Glomerular endothelial cell (primary cell): ENCODE measurements at regions not wholly inside any gene's neighbourhood (a gene's known extent, or its start where the extent isn't known, plus 50 kb on each side); places are given as distances from the start of the nearest gene placed in this dataset.
"Not testable (repeated sequence)": the region's sequence is repeated elsewhere in the genome, so short reads cannot be mapped to it uniquely, and the experiment has no call there.

Source experiments
- DNase-seq: peaks from one replicate; pipeline ENCODE4 v3.0.0-alpha.2; 2011; ENCODE audit warnings: low read depth, low spot score; ENCODE audit errors: extremely low read depth

DNA sequence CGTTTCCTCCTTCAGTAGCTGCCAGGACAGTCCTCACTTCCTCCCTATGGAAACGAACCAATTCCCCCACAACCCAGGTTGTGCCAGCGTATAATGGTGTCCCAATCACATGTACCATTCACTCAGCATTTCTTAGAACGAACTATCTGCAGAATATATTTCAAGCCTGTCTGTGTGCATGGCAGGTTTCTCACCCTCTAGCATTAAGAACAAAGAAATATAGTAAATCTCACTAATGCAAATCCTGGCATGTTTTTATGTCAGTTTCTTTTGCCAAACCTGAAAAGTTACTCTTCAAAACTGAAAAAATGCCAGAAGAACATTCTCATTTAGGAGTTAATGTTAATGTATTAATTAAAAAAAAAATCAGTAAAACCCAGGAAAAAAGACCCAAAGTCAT, 405.9 kb upstream of the KLF6 start:
- DNase-seq, result no peak

DNA sequence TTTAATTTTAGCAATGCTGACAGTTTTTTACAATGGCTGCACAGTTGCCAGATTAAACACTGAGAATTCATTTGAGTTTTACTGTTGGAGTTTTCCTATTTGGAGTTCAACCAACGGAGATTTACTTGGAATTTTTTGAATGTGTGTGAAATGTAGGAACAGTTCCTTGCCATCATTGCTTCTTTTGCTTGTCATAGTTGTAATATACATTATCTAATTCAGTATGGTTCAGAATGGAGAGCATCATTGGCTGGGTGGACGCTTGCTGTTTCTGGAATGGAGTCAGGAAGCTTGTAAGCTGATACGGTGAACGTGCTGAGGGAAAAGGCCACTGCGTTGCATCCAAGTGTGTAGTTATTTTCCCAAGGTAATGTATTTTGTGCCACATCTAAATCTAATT, 404.3 kb upstream of the KLF6 start:
- DNase-seq, result no peak

DNA sequence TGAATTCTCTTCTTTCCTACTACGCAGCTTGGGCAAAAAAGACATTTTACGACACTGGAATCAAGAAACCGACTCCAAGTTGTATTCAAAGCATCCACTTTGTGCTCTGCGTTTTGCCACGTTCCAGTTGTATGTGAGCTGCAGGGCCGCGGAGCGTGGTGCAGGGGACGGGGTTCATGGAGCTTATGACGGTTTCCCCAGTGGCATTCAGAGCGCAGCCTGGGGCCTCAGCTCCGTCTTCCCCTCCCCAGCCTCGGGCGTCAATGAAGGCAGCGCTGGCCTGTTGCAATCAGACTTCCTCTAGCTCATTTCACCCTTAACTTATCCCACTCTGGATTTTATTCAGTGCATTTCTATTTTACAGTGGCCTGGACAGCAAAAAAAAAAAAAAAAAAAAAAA, 403.4 kb upstream of the KLF6 start:
- no peak for DNase-seq

DNA sequence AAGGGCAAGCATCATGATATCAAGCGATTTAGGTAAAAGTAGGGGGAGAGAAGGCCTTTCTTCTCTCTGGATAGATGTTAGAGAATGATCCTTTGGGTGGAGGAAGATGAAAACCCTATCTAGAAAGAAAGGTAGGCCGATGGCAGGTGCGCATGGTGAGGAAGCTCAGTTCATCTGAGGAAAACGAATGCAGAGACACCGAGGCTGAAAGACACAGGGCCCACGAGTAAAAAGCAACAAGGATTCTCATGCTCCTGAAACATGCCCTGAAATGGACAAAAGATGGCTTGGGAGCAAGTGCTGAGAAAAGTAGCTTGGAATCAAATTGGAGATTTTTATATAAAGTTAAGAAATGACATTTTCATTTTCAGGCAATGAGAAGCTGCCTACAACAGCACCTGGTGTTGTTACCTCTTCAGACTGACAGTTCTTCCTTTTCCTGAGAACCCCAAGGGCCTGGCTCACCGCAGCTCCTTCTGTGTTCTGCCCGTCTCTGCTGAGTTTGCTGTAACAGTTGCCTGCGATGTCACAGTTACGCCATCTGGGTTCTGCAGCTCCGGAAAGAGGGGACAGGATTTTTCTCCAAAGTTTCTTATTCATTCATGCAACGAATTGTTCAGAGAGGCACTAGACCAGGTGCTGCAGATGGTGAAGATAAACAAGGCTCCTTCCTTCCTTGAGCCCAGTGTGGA, 402.0 kb upstream of the KLF6 start:
- DNase-seq, result no peak

DNA sequence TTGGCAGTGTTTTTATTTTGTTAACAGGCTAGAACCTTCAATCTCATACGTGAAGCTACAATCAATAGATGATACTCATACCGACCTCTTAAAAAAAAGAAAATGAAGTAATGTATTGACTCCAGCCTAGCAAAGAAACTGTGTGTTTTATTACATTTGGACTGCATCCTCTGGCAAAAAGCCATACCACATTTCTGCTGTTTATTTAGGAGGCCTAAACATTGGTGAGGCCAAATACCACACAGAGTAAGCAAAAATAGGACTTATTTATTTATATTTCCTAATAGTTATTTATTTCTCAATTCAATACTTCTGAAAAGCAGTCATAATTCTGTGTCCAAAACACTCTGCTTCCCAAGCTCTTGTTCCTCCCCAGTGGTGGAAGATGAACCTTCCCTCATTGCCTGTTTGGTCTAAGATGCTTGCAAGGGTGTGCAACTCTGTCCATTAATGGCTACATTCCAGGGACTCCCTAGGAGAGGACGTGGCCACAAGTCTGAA, 398.8 kb upstream of the KLF6 start:
- DNase-seq, result no peak

DNA sequence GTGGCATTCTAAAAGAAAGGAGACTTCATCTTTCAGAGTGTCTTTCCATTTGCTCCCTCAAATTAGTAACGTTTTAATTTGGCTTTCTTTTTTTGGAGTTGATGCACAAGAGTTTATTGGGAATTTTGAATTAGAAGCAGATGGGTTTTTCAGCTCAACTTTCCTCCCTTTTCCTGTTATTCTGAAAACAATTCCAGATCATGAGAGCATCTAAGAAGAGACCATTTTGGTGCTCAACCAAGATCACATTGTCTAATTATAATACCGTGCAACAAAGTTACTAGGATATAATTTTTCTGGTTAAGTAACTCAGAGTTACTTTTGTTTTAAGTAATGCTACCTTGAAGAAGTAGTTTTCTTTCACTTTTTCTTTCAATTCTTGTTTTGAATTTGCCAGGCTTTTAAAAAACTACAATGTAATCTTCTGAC, 396.6 kb upstream of the KLF6 start:
- no peak for DNase-seq

DNA sequence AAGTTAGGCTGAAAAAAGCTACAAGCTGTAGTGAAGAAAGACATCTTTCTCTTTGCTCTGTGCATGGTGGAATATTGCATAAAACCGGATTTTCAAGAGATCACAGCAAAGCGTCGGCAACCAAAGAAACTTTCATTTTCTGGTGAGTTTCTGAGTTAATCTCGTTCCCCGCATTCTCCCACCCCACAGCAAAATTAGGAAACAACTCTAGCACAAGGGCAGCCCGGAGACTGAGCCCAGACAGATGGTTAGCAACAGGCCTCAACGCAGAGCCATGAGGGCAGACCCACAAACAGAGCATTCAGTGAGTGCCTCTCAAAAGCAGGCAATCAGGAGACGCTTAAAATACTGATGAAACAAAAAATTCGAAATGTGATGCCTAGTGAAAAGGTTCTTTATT, 396.1 kb upstream of the KLF6 start:
- DNase-seq, result no peak

DNA sequence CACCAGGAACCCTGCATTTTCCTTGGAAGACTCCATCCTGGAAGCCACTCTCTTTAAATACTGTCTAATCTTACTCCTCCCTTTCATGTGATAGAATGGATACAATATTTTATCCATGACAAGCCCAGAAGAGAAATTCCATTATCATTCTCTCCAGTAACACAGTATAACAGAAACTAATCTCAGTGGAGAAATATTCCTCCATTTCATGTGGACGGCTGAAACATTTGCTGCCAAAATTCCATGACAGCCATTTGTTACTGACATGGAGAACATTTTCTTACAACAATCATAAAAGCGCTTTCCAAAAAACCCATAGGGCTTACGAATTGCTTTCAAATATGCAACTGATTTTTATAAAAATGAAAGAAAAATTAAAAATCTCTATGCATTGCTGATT, 392.8 kb upstream of the KLF6 start:
- no peak for DNase-seq

DNA sequence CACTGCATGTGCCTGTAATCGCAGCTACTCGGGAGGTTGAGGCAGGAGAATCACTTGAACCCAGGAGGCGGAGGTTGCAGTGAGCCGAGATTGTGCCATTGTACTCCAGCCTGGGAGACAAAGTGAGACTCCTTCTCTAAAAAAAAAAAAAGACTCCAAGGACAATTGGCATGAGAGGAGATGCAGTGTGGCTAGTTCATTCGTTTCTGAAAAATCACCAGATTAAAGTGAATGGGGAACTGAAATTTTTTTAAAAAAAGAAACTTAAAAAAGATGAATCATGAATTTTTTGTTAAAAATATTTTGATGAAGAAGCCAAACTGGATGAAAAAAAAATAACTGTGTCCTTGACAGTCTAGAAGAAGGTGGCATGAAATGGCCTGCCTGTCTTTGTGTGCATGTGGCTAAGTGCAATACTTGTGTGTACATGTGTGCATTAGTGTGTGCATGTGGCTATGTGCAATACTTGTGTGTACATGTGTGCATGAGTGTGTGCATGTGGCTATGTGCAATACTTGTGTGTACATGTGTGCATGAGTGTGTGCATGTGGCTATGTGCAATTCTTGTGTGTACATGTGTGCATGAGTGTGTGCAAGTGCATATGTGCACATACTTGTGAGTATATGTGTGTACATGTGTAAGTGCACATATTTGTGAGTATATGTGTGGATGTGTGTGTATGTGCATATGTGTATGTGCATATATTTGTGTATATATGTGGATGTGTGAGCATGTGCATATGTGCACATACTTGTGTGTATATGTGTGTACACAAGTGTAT, 391.7 kb upstream of the KLF6 start:
- no peak for DNase-seq

DNA sequence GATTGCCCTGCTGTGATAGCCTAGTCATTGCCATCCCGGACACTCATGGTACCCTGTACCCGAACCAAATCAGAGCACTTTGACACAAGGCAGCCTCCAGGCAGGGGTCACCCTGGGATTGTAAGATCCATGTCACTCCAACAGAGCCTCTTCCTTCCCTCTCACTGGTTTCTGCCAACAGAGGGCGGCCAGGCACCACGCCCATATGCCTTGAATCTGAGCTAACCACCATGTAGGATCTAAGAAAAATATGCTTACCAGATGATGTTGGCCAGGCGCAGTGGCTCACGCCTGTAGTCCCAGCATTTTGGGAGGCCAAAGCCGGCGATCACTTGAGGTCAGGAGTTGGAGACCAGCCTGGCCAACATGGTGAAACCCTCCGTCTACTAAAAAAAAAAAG, 389.2 kb upstream of the KLF6 start:
- no peak for DNase-seq

DNA sequence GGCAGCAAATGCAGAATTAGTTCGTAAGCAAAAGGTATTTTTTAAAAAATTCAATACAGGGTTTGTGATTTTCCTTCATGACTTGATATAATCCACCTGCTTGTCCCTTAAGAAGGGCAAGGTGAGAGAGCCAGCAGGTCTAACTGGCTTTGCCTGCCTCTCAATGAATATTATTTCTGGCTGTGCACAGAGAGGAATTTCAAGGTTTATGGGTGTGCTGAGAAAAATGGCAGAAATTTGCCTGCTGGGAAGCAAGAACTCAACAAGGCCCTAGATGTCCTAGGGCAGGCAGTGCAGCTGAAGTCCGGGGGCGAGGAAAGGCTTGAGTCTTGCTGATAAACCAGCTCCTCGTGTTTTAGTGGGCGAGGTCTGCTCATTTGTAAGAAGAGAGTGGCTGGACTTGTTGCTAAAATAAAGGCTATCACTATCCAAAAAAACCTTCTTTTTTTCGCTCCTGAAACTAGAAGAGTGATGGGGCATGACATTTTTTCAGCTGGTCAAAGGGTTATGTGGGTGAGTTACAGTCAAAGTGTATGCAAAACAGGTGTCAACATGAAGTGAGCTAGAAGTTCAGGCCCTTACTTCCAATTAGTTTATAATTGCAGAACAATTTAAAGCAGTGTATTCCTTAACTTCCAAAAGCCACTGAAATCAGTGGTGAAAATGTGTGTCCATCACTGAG, 385.8 kb upstream of the KLF6 start:
- DNase-seq, result no peak

DNA sequence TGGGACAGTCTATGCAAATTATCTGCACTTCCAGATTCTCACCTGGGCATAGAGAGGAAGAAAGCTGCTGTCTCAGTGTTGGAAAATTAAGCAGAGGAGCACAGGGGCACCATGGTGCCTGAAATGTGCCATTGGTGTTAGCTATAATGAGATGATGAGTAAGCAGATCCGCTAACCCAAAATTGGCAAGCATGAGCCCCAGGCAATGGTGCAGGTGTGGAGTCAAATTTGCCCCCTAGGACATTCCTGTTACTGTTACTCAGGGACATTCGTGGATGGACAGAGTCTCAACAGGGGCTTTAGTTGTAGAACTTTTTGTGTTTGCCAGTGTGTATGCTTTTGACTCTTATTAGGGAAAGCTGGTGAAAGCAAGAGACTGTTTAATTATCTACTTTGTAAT, 385.2 kb upstream of the KLF6 start:
- DNase-seq, result no peak

DNA sequence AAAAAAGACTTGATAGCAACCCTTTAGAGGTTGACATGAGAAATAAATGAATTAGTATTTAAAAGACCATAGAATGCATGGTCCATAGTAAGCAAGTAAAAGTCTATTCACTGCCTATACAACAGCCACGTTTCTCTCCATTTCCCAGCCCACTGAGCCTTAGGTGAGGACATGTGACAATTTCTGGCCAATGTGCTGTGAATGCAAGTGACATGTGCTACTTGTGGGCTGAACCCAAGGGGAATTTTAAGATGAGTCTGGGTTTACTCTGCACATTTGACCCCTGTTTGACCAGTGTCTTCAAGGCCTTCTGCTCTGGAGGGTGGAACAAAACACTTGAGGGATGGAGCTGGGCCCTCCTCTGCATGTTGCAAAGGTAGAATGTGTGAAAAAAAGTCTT, 384.4 kb upstream of the KLF6 start:
- no peak for DNase-seq

DNA sequence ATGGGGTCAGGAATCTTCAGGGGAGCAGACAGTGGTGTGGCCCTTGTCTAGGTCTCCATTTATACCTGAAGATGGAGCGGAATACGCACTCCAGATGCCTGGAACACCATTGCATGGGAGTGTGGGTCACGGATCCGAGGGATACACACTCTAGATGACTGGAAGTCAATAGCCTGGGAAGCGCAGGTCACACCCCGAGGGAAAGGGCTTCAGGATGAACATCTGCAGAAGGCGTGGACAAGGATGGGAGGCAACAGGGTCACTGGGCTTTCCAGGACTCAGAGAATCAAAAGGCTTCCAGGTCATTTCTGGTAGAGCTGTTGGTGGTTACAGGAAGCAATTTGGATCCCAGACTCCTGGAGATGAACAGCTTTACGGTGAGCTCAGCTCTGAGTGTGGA, 382.2 kb upstream of the KLF6 start:
- DNase-seq, result no peak

DNA sequence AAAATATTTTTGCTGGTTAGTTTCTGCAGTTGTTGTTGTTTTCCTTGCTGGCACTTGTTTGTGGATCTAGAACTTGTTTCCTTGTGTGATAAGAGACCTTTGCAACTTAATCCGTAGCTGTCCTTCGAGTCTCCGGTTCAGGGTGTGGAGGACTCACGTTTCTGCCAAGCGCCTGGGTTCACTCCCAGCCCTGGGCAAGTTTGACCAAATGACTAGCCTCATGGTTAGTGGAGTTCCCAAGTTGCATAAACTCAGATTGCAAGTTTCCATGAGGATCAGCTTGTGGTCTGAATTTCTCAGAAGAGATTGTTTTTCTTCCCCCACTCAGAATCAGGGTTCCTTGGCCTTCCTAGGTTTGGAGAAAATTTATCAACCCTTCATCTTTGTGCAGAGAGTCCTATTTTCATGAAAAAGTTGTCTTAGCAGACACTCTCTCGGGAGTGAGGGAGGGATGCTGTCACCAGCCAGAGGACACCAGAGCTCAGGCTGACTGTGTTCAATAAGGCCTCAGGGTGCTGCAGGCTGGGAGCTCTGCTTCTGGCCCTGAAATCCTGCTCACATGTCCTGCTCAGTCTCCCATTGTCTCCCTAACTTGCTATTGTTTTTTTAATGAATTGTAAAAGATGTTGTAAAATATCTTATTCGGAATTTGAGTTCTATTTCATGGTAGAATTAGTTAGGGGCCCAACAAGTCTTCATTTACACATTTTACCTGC, 377.7 kb upstream of the KLF6 start:
- no peak for DNase-seq

DNA sequence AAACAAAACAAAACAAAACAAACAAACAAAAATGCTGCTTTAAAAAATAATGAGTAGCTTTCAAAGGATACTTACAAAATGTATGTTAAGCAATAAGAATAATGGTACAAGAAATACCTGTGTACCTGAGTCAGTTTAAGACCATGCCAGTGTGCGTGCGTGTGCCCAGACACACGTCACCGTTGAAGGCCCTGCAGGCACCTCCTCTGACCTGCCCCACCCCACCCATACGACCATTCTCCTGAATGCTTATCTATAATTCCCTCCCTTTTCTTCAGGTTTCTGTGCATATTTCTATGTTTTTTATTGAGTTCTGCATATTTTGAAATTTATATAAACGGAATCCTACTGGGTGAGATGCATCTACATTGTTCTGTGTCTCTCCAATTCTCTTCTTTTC, 374.2 kb upstream of the KLF6 start:
- DNase-seq, result no peak

DNA sequence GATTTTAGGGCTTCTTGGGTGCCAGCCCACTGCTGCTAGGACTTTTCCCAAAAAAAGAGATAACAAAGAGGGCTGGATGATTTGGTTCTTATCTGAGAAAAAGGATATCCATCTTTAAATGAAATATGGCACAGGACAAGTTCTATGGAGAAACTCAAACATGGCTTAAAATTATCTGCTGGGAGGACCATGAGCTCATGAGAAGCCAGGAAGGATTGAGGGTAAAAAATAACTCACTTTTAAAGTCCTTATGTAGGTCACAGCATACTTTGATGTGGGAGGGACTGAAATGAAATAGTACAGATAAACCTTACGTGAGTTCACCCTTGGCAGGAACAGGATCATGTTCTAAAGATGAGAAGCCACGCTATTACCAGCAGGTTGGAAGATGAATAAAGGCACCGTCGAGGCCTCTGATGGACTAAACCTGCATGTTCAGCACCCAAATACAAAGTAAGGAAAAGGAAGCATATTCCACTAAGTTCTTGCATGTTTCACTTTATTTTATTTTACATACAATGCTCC, 369.2 kb upstream of the KLF6 start:
- no peak for DNase-seq

DNA sequence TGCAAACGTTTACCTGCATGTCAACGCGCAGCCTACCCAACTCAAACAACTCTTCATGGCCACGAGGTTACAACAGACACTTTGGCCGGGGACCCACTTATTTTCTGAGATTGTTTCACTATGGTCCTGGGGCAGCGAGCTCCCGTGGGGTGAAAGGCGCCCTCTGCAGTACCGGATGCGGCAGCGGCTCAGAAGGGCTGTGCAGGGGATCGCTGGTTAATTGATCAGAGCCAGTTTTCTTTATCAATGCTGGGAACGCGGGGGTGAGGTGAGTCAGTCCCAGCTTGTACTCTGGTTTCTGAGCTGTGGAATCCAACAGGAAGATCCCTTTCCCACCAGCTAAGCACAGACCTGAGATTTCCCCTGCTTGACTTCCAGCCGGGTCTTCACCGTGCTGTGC, 366.5 kb upstream of the KLF6 start:
- no peak for DNase-seq

DNA sequence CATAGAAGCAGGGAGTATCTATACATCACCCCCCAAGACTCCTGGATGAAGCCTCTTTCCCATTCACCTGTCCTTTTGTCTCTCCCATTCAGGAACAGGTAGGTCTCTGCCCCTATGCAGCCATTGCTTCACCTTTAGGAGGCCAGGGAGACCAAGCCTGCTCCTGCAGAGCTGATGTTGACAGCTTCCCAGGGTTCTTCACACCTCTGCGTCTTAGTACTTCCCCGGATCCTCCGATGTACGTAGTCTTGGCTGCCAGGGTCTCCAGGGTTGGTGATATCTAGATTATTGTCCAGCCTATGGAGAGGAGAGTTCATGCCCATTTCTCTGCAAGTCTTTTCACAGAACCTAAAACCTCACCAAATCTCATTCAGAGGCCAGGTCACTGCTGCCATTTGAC, 365.7 kb upstream of the KLF6 start:
- DNase-seq, result no peak

DNA sequence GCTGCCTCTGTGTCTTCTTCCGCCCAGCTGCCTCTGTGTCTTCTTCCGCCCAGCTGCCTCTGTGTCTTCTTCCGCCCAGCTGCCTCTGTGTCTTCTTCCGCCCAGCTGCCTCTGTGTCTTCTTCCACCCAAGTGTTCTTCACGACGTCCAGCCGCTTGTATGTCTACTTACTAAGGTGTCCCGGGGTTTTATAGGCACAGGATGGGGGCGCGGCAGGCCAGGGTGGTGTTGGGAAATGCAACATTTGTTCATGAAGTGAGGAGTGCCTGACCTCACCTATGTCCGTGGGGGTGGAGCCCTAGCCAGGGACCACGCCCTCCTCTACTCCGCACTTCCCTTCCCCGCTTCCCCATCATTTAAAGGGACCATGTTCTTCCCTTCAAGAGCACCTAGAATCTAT, 364.5 kb upstream of the KLF6 start:
- DNase-seq, result not testable (repeated sequence)

DNA sequence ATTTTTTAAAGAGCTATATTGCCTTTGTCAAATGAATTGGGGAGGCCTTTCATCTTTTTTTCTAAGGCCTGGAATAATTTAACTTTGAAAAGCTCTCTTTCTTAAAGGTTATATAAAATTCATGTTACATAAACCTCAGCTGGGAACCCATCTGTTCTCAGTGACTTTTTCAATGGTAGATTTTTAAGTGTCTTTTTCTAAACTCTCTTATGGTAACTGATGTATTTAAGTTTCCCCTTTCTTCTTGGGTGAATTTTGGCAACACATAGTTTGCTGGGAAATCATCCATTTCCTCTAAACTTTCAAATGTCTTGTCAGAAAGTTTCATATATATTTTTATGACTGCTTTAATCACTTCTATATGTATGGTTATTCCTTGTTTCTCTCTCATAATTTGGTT, 362.2 kb upstream of the KLF6 start:
- DNase-seq, result no peak
